ENCODE measurements at regions not wholly inside any gene's neighbourhood (a gene's known extent, or its start where the extent isn't known, plus 50 kb on each side); places are given as distances from the start of the nearest gene placed in this dataset.

GRCh38 chr4:187469627-187470026 is 525.9 kb upstream of the ZFP42 start:
- H4K5ac ChIP-seq (ENCODE audit: insufficient read length, low read depth, low read length), result no peak overlapping the region
- ChIA-PET CTCF (ENCODE audit: partially characterized antibody) (no interaction called here), POLR2A (ENCODE audit: partially characterized antibody) (no interaction called here)
- no peak overlapping the region for H3K4me2 ChIP-seq (ENCODE audit: insufficient read depth in 1 of 2, low read depth in 2 of 2, low read length in 2 of 2)
- WGBS, 2 experiments (ENCODE audit: extremely low coverage in 1 of 2, insufficient coverage in 1 of 2, insufficient read length in 1 of 2, insufficient replicate concordance in 2 of 2, low coverage in 1 of 2, low lambda C conversion rate in 2 of 2, missing lambda C conversion rate in 1 of 2), result 76% methylated on average over 2 of the region's 2 CpGs; no CpG with 5 or more reads in 1 of the 2 experiments
- no peak for FAIRE-seq
- H3K4me1 ChIP-seq (replicated peaks in 1 of 4; ENCODE audit: control insufficient read depth in 3 of 4, insufficient read depth in 4 of 4, low read length in 3 of 4), result no peaks in the 10 kb centered on the region
- H2BK5ac ChIP-seq (ENCODE audit: low read depth, low read length), result no peak overlapping the region
- H2BK12ac ChIP-seq (ENCODE audit: low read depth, low read length), result no peak overlapping the region
- H3K18ac ChIP-seq (ENCODE audit: extremely low read depth, low read length), result no peak overlapping the region
- H2AFZ ChIP-seq (ENCODE audit: low read length), result no peak overlapping the region
- no peak overlapping the region for H2BK15ac ChIP-seq (ENCODE audit: low read length)
- H3K56ac ChIP-seq (replicated peaks; ENCODE audit: insufficient read length, low read depth, low read length), result no peak overlapping the region
- H2BK20ac ChIP-seq (ENCODE audit: low read length), result no peak overlapping the region
- no peaks in the 10 kb centered on the region for H3K23me2 ChIP-seq (ENCODE audit: low read depth, low read length)
- H3K4me3 ChIP-seq (ENCODE audit: extremely low read depth in 1 of 4, insufficient read depth in 2 of 4, low read depth in 3 of 4, low read length in 4 of 4), result no peak overlapping the region
- H2BK120ac ChIP-seq (replicated peaks; ENCODE audit: low read depth, low read length), result no peak overlapping the region
- H4K91ac ChIP-seq (replicated peaks; ENCODE audit: insufficient read length, low read length), result no peak overlapping the region
- no peak overlapping the region for H3K23ac ChIP-seq (ENCODE audit: insufficient read length)
- DNase-seq (ENCODE audit: low read depth in 1 of 2, low spot score in 2 of 2), result no peak
- no peak overlapping the region for H3K9ac ChIP-seq (replicated peaks in 1 of 4; ENCODE audit: extremely low read depth in 1 of 4, low read depth in 3 of 4, low read length in 3 of 4)
- no peak overlapping the region for H3K4ac ChIP-seq (replicated peaks; ENCODE audit: insufficient read length, low read depth, low read length)
- H3K79me1 ChIP-seq (ENCODE audit: low read depth, low read length), result no peaks in the 10 kb centered on the region
- no peak overlapping the region for H3K27ac ChIP-seq (ENCODE audit: low read depth, low read length)
- no peaks in the 10 kb centered on the region for H3K36me3 ChIP-seq (ENCODE audit: control insufficient read depth in 2 of 4, insufficient read depth in 4 of 4, low read length in 3 of 4)
- H3K27me3 ChIP-seq (replicated peaks in 1 of 4; ENCODE audit: control insufficient read depth in 3 of 4, extremely low read depth in 1 of 4, insufficient read depth in 3 of 4, low read length in 3 of 4), result no peaks in the 10 kb centered on the region
- no peaks in the 10 kb centered on the region for H3K9me3 ChIP-seq (ENCODE audit: insufficient read depth in 2 of 2, low read depth in 1 of 2, low read length in 1 of 2)
- no peak overlapping the region for H3K14ac ChIP-seq (ENCODE audit: insufficient read length)
- H4K8ac ChIP-seq (ENCODE audit: extremely low read depth, insufficient read depth, low read length), result no peak overlapping the region
- no peak overlapping the region for H2AK5ac ChIP-seq (ENCODE audit: low read depth, low read length)
- H4K20me1 ChIP-seq (replicated peaks in 1 of 2; ENCODE audit: control insufficient read depth in 1 of 2, insufficient read depth in 2 of 2, low read length in 2 of 2), result no peaks in the 10 kb centered on the region
- no peaks in the 10 kb centered on the region for H3K79me2 ChIP-seq (ENCODE audit: control insufficient read depth in 1 of 2, insufficient read depth in 2 of 2, low read length in 2 of 2)
- no peak for TF ChIP-seq HDAC2 (IDR thresholded peaks at IDR 0.05; ENCODE audit: borderline replicate concordance in 1 of 2, low read depth in 2 of 2, low read length in 2 of 2)
- no peak for TF ChIP-seq CEBPB (IDR thresholded peaks at IDR 0.05; ENCODE audit: low read depth, low read length)
- no peak for TF ChIP-seq YY1 (IDR thresholded peaks at IDR 0.05; ENCODE audit: low read depth, low read length)
- no peak for TF ChIP-seq JUN (IDR thresholded peaks at IDR 0.05; ENCODE audit: low read depth, low read length)
- TF ChIP-seq KDM4A (IDR thresholded peaks at IDR 0.05; ENCODE audit: low read depth, low read length, severe bottlenecking), result no peak
- no peak for TF ChIP-seq RNF2 (IDR thresholded peaks at IDR 0.05; ENCODE audit: borderline replicate concordance, low read depth, low read length, missing control alignments, poor library complexity, severe bottlenecking)
- no peak for TF ChIP-seq TEAD4 (IDR thresholded peaks at IDR 0.05; ENCODE audit: low read depth, low read length)
- TF ChIP-seq ATF2 (IDR thresholded peaks at IDR 0.05; ENCODE audit: low read length), result no peak
- TF ChIP-seq SP4 (IDR thresholded peaks at IDR 0.05; ENCODE audit: low read length), result no peak

Data from H1 (cell line).